ENCODE measurements at regions not wholly inside any gene's neighbourhood (a gene's known extent, or its start where the extent isn't known, plus 50 kb on each side); places are given as distances from the start of the nearest gene placed in this dataset.

DNA sequence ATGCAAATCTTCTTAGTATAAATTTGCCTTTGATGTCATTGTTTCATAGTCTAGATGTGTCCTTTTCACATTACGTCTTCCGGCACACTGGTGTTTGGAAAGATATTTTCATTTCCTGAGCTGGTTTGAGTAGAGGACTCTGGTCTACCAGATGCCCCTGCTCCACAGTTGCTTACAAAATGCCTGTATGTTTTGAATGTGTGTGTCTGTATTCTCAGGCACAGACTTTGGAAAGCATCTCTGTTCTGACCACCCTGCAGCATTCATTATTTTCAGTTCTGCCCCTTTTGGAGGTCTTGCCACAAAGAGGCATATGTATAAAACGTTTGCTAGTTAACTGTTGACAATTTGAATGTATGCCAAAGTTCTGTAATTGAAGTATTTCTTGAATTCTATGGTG is 236.0 kb upstream of the GOLIM4 start:
- H3K36me3 ChIP-seq (ENCODE audit: low read length): no peaks in the 10 kb centered on the region
- no peaks in the 10 kb centered on the region for H4K20me1 ChIP-seq (ENCODE audit: low read depth, low read length)
- H3K4me3 ChIP-seq (ENCODE audit: insufficient read depth, low read length, poor library complexity, severe bottlenecking): no peak overlapping the region
- no peaks in the 10 kb centered on the region for H3K79me2 ChIP-seq (ENCODE audit: insufficient read depth, low read length)
- H3K9me2 ChIP-seq (replicated peaks; ENCODE audit: insufficient read depth, low read length): no peaks in the 10 kb centered on the region
- TF ChIP-seq CTCF (IDR thresholded peaks at IDR 0.05; ENCODE audit: insufficient read depth, low read length, poor library complexity, severe bottlenecking): no peak
- no peak for TF ChIP-seq EZH2phosphoT487 (conservative IDR thresholded peaks at IDR 0.05; ENCODE audit: low read length)
- no peaks in the 10 kb centered on the region for H3K27me3 ChIP-seq (ENCODE audit: low read length)
- no peak overlapping the region for H3K9ac ChIP-seq (ENCODE audit: low read length)
- H3K27ac ChIP-seq (ENCODE audit: low read depth, low read length): no peak overlapping the region
- H2AFZ ChIP-seq (ENCODE audit: low read depth, low read length, severe bottlenecking): no peak overlapping the region
- no peak overlapping the region for H3K4me2 ChIP-seq (ENCODE audit: low read depth, low read length, poor library complexity, severe bottlenecking)
- H3F3A ChIP-seq (ENCODE audit: insufficient read depth): no peaks in the 10 kb centered on the region
- no peaks in the 10 kb centered on the region for H3K9me3 ChIP-seq (ENCODE audit: insufficient read depth, low read length)

DNA sequence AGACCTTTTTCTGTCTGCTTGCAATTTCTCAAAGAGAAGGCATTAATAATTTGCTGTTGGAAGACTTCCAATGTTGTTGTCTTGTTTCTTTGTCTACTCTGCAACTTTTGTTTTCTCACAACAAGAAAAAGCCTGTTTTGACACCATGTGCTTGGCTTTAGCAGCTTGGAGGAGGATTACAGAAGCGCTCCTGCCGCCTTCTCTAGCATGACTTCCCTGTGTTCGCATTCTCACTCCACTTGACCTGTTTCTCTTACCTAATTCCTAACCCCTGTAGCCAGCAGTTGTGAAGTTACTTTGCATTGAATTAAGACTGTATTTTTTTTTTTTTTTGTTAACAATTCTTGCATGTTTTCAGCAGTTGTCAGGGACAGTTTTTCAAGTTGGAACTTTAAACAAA is 235.3 kb upstream of the GOLIM4 start:
- H3K4me3 ChIP-seq (ENCODE audit: insufficient read depth, low read length, poor library complexity, severe bottlenecking): no peak overlapping the region
- no peaks in the 10 kb centered on the region for H3K27me3 ChIP-seq (ENCODE audit: low read length)
- no peaks in the 10 kb centered on the region for H4K20me1 ChIP-seq (ENCODE audit: low read depth, low read length)
- no peak overlapping the region for H3K4me2 ChIP-seq (ENCODE audit: low read depth, low read length, poor library complexity, severe bottlenecking)
- no peak overlapping the region for H2AFZ ChIP-seq (ENCODE audit: low read depth, low read length, severe bottlenecking)
- no peak for TF ChIP-seq CTCF (IDR thresholded peaks at IDR 0.05; ENCODE audit: insufficient read depth, low read length, poor library complexity, severe bottlenecking)
- TF ChIP-seq EZH2phosphoT487 (conservative IDR thresholded peaks at IDR 0.05; ENCODE audit: low read length): no peak
- H3K9me3 ChIP-seq (ENCODE audit: insufficient read depth, low read length): no peaks in the 10 kb centered on the region
- no peaks in the 10 kb centered on the region for H3K79me2 ChIP-seq (ENCODE audit: insufficient read depth, low read length)
- H3K9ac ChIP-seq (ENCODE audit: low read length): no peak overlapping the region
- H3K9me2 ChIP-seq (replicated peaks; ENCODE audit: insufficient read depth, low read length): no peaks in the 10 kb centered on the region
- H3F3A ChIP-seq (ENCODE audit: insufficient read depth): no peaks in the 10 kb centered on the region
- no peak overlapping the region for H3K27ac ChIP-seq (ENCODE audit: low read depth, low read length)
- H3K36me3 ChIP-seq (ENCODE audit: low read length): no peaks in the 10 kb centered on the region

DNA sequence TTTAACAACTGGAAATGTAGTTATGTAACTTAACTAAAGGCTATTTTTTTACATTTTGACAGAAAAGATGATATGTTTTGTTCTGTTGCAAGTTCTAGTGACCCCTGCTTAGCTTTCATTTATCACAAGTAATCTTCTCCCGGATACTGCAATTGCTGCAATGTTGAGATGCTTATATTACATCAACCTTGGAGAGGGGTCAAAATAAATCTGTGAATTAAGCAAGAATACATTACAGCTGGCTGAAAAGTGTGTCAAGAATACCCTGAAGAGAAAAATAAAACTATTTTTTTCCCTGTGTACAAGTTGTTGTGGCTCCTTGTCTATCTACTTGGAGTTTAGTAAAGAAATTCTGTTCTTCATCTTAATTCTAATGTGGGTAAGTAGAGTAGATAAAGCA is 232.1 kb upstream of the GOLIM4 start:
- Histone ChIP-seq H3K27me3 (ENCODE audit: low read length) (no peaks in the 10 kb centered on the region), H3K27ac (ENCODE audit: low read depth, low read length) (no peak overlapping the region), H3K36me3 (ENCODE audit: low read length) (no peaks in the 10 kb centered on the region), H3K9me2 (replicated peaks; ENCODE audit: insufficient read depth, low read length) (no peaks in the 10 kb centered on the region), H3K4me2 (ENCODE audit: low read depth, low read length, poor library complexity, severe bottlenecking) (no peak overlapping the region), H3K4me3 (ENCODE audit: insufficient read depth, low read length, poor library complexity, severe bottlenecking) (no peak overlapping the region), H2AFZ (ENCODE audit: low read depth, low read length, severe bottlenecking) (no peak overlapping the region), H4K20me1 (ENCODE audit: low read depth, low read length) (no peaks in the 10 kb centered on the region), H3F3A (ENCODE audit: insufficient read depth) (no peaks in the 10 kb centered on the region), H3K9ac (ENCODE audit: low read length) (no peak overlapping the region), H3K79me2 (ENCODE audit: insufficient read depth, low read length) (no peaks in the 10 kb centered on the region), H3K9me3 (ENCODE audit: insufficient read depth, low read length) (no peaks in the 10 kb centered on the region)
- TF ChIP-seq CTCF (IDR thresholded peaks at IDR 0.05; ENCODE audit: insufficient read depth, low read length, poor library complexity, severe bottlenecking) (no peak), EZH2phosphoT487 (conservative IDR thresholded peaks at IDR 0.05; ENCODE audit: low read length) (no peak)

GRCh38 chr3:168325684-168326083 is 230.0 kb upstream of the GOLIM4 start:
- Histone ChIP-seq H3K4me3 (ENCODE audit: insufficient read depth, low read length, poor library complexity, severe bottlenecking) (no peak overlapping the region), H3K27me3 (ENCODE audit: low read length) (no peaks in the 10 kb centered on the region), H3K9me2 (replicated peaks; ENCODE audit: insufficient read depth, low read length) (no peaks in the 10 kb centered on the region), H4K20me1 (ENCODE audit: low read depth, low read length) (no peaks in the 10 kb centered on the region), H3K9ac (ENCODE audit: low read length) (no peak overlapping the region), H3K36me3 (ENCODE audit: low read length) (no peaks in the 10 kb centered on the region), H3K27ac (ENCODE audit: low read depth, low read length) (no peak overlapping the region), H2AFZ (ENCODE audit: low read depth, low read length, severe bottlenecking) (no peak overlapping the region), H3K9me3 (ENCODE audit: insufficient read depth, low read length) (no peaks in the 10 kb centered on the region), H3K4me2 (ENCODE audit: low read depth, low read length, poor library complexity, severe bottlenecking) (no peak overlapping the region), H3K79me2 (ENCODE audit: insufficient read depth, low read length) (no peaks in the 10 kb centered on the region), H3F3A (ENCODE audit: insufficient read depth) (no peaks in the 10 kb centered on the region)
- TF ChIP-seq EZH2phosphoT487 (conservative IDR thresholded peaks at IDR 0.05; ENCODE audit: low read length) (no peak), CTCF (IDR thresholded peaks at IDR 0.05; ENCODE audit: insufficient read depth, low read length, poor library complexity, severe bottlenecking) (no peak)
